HG03460 (cell line): ENCODE measurements at regions not wholly inside any gene's neighbourhood (a gene's known extent, or its start where the extent isn't known, plus 50 kb on each side); places are given as distances from the start of the nearest gene placed in this dataset.
"Not testable (repeated sequence)": the region's sequence is repeated elsewhere in the genome, so short reads cannot be mapped to it uniquely, and the experiment has no call there.

ENCODE experiments used
- ATAC-seq: cut with Tn5 transposase; IDR thresholded peaks from one replicate; pipeline ENCODE4 v1.9.1; 2021; ENCODE audit not compliant: unreplicated experiment

DNA sequence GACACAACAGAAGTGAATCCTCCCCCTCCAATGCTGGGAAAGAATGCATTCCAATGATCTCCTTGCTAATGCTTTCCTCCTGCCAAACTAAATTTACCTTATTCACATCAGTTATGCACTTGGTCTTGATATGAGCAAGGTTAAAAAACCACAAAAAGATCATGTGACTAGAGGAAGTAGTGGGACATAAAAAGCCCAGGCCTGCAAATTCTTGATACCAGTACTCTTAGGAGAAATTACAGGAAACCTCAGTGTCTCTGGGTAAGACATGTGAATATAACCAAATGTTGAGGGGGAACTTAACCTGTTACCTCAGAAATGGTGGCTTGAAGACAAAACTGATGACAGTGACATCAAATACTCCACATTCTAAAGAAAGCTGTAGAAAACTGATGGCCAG, 427.1 kb downstream of the RPS29 start:
- no peak for ATAC-seq

DNA sequence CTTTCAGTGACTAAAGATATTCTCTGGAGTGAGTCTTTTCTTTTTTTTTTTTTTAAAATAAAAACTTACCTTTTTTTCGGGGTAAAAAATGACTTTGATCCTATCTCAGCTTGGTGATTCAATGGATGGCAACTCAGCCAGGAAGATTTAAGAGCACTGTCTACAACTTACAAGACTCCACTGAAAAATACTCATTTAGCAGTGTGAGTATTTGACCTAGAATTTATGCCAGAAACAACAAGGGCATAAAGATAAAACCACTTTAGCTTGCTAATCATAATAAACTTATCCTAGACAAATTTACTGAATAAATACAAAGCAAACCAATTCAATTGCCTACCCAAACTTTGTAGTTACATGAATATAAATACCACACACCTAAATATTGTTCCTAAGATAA, 446.6 kb downstream of the RPS29 start:
- ATAC-seq = no peak

DNA sequence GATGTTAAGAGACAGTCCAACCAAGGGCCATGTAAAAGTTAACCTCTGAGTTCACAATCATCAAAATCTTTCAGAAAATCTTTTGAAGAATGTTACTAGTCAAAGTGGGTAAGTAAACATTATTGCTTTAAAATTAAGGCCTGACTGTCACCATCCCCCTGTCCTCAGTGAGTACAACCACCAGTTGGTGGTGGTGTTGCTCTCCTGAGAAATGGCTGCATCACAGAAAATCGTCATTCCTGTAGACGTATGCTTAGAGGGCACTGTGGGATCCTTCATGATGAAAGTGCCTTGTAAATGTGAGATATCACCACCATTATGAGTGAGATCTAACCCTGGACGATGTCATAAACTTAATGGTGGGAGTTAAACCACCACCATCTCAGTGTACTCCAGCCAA, 451.2 kb downstream of the RPS29 start:
- no peak for ATAC-seq

- no peak for ATAC-seq
These were observed 464.9 kb downstream of the RPS29 start for GRCh38 chr14:49121246-49121645.

DNA sequence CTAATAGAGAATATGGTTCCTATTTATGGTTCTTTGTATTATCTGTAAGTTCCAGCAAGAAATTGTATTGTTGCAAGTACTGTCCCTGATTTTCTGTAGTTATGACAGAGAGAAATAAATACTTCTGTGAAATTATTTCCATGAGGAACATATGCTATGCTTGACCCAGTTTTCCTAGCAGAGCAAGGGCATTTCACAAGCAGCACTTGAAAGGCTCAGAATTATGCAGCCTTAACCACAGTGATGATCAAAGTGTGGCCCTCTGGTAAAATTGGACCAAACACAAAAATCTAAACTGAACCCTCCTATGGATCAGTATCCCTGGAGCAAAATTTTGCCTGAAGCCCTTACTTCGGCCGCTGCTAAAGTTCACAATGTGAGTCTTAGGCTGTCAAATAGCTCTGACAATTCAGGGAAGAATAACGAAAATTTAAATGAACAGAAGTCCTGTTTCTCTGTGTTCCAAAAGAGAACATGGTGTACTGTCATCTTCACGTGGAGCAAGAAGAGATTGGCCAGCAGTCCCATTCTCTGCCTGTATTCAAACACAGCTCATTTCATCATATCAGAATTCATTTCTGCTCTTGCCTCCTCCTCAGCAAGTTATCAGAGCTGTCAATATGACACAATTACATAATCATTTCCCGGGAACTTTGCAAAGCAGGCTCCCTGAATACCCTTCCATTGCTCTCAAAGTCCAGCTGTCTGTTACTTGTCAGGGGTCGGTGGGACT, 471.9 kb downstream of the RPS29 start:
- no peak for ATAC-seq

- no peak for ATAC-seq
These were observed 479.2 kb downstream of the RPS29 start for GRCh38 chr14:49106741-49107667.

GRCh38 chr14:49105956-49106355, 480.2 kb downstream of the RPS29 start:
- no peak for ATAC-seq

DNA sequence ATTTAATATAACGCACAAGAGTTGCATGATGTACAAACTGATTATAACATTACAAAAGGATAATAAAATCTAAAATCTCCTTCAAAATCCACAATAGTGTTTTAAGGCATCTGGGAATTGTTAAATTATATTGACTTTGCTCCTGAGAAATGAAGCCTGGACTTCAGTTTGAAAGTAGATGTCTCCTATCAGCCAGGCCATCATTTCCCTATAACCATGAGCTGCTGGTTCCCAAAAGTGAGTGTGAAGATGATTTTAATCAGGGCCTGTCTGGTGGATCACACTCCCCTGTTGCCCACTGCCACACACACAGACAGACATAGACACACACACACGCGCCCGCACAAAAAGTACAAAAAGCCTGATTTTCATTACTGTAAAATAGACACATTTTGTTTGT, 480.7 kb downstream of the RPS29 start:
- no peak for ATAC-seq

DNA sequence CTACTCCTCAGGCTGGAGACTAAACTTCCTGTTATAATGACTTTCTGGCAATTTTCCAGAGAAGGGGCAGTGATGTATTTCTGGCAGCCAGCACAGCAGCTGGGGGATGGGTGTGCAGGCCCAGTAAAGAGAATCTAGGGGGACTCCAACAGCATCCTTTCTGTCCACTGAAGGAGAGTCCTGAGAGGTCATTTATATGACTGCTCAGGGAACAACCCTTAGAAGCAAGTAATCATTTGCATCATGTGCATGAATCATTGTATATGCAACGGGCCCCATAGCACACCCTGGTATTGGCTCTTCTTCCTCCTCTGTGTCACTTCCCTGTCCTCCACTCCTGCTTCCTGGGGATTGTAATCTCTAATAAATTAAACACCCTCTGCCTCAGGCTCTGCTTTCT, 493.8 kb downstream of the RPS29 start:
- ATAC-seq = no peak

GRCh38 chr14:49089107-49089506, 497.1 kb downstream of the RPS29 start:
- ATAC-seq = no peak

DNA sequence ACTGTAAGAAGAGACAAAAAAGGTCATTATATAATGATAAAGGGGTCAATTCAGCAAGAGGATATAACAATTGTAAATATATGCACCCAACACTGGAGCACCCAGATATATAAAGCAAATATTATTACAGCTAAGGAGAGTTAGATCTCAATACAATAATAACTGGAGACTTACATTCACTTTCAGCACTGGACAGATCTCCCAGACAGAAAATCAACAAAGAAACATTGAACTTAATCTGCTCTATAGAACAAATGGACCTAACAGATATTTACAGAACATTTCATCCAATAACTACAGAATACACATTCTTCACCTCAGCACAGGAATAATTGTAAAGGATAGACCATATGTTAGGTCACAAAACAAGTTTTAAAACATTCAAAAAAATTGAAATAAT, 512.9 kb downstream of the RPS29 start:
- not testable (repeated sequence) for ATAC-seq

DNA sequence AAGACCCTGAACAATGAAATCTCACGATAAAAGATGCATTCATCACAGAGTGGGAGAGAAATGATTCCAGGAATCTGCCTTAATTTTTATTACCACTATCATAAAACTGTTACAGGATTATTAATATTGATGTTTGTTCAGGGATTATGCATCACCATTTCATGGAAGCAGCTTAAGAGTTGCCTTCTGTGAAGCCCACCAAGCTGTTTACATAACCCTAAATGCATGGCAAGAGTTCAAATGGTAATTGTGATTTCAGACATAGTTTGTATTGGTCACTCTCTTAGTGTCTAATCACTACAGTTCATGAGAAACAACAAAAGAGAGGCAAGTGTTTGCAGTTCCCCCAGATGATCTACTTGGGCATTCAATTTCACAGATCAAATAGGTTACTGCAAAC, 527.7 kb downstream of the RPS29 start:
- no peak for ATAC-seq

DNA sequence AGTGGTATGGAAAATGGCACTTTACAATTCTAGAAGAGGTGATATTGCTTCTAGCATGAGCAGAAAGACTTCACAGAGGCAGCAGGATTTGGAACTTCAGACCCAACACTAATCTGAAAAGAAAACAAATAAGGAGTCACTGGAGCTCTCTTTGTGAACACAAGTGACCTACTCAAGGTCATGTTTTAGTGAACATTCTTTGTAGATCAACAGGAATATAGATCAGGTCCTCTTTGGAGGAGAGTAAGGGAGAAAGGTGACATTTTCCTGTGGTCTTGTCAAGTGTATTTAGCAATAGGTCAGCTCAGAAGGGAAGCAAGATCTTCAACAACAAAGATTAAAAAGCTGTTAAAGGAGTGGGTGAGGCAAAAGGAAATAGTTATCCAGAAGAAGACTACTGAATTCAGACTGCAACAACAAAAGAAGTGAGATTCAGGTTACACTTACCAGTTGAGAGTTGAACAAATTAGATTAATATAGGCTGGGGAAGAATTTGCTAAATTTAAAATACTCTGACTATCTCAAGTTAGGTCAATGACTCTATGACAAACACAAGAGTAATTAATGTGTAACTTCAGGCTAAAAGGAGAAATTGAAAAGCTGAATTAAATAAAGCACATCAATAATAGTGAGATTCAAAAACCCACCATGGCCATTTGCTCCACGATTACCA, 528.2 kb downstream of the RPS29 start:
- ATAC-seq = no peak

GRCh38 chr14:49056021-49056420, 530.2 kb downstream of the RPS29 start:
- no peak for ATAC-seq

GRCh38 chr14:49052521-49052920, 533.7 kb downstream of the RPS29 start:
- no peak for ATAC-seq

DNA sequence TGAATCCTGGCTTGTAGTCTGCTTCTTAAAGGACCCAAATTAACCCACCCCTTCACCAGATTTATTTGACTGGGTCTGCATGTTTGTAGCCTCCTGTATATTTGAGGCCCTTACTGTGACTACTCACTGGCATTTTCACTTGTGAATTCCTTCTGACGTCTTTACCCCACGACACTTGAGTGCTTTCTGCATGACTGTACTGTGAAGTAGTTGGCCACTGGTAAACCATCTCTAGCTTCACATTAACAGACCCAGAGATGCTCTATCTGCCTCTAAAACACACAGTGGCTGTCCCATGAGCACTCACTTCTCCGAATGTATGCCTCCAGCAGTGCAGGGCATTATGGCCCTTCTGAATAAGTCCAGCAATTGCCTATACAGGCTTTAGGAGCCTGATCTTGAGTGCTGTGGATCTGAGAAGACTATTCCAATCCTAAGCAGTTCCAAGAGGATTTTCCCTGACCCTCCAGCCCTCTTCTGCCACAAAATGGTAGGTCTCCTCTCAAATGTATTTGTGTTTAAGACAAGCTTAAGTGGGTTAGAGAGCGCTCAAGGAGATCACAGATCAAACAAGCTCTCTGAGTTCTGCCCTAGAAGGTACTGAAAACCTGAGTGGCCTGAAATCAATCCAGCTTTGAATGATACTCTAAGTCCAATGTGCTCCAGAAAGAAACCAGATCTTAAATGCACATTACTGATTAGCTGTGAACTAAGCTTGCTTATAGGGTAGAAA, 534.7 kb downstream of the RPS29 start:
- ATAC-seq = no peak

DNA sequence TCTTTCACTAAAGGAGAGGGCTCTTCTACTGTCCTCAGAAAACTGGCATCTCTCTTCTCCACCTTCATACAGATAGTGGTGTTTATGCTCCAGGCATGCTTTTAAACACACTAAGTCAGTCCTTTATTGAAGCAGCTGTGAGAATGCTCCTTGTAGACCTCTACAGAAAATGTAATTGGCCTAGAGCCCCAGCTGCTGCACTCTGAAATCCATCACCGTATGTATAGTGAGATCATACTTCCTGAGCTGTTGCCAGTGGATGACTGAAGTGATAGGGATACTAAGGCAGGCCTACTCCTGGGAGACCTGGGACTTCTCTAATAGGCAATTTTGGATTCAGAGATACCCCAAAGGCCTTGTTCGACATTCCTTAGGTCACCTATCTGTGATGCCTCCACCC, 535.4 kb downstream of the RPS29 start:
- ATAC-seq = no peak

GRCh38 chr14:49049711-49050110, 536.5 kb downstream of the RPS29 start:
- no peak for ATAC-seq

- ATAC-seq = no peak
These were observed 541.2 kb downstream of the RPS29 start for GRCh38 chr14:49044981-49045380.

- no peak for ATAC-seq
These were observed 549.1 kb downstream of the RPS29 start for GRCh38 chr14:49036984-49037516.

- ATAC-seq = no peak
These were observed 549.9 kb downstream of the RPS29 start for GRCh38 chr14:49036266-49036665.
